GM21786 (cell line): ENCODE measurements at regions not wholly inside any gene's neighbourhood (a gene's known extent, or its start where the extent isn't known, plus 50 kb on each side); places are given as distances from the start of the nearest gene placed in this dataset.
"Not testable (repeated sequence)": the region's sequence is repeated elsewhere in the genome, so short reads cannot be mapped to it uniquely, and the experiment has no call there.

Experiments
- ATAC-seq: cut with Tn5 transposase; IDR thresholded peaks from one replicate; pipeline ENCODE4 v1.9.1; 2021; ENCODE audit not compliant: unreplicated experiment

GRCh38 chr4:179607003-179607402 is 2164.8 kb upstream of the AGA start:
- ATAC-seq: no peak

GRCh38 chr4:179615704-179616103 is 2173.5 kb upstream of the AGA start:
- ATAC-seq: no peak

- no peak for ATAC-seq
These were observed 2176.7 kb upstream of the AGA start for GRCh38 chr4:179618966-179619365.

GRCh38 chr4:179624768-179625181 is 2182.5 kb upstream of the AGA start:
- ATAC-seq: no peak

GRCh38 chr4:179625406-179625805 is 2183.2 kb upstream of the AGA start:
- no peak for ATAC-seq

- ATAC-seq: no peak
These were observed 2184.4 kb upstream of the AGA start for GRCh38 chr4:179626687-179627086.

GRCh38 chr4:179631321-179631720 is 2189.1 kb upstream of the AGA start:
- ATAC-seq: no peak

GRCh38 chr4:179634862-179635261 is 2192.6 kb upstream of the AGA start:
- ATAC-seq: no peak

- ATAC-seq: no peak
These were observed 2220.3 kb upstream of the AGA start for GRCh38 chr4:179662522-179662921.

GRCh38 chr4:179663641-179664429 is 2221.6 kb upstream of the AGA start:
- ATAC-seq: no peak

GRCh38 chr4:179664430-179665027 is 2222.3 kb upstream of the AGA start:
- peak; percentile 64 for ATAC-seq

GRCh38 chr4:179666226-179666625 is 2224.0 kb upstream of the AGA start:
- no peak for ATAC-seq

GRCh38 chr4:179671609-179672008 is 2229.4 kb upstream of the AGA start:
- no peak for ATAC-seq

- ATAC-seq: no peak
These were observed 2236.0 kb upstream of the AGA start for GRCh38 chr4:179678093-179678814.

GRCh38 chr4:179683661-179684060 is 2241.4 kb upstream of the AGA start:
- ATAC-seq: not testable (repeated sequence)

GRCh38 chr4:179692222-179692621 is 2250.0 kb upstream of the AGA start:
- ATAC-seq: no peak

GRCh38 chr4:179695175-179695574 is 2252.9 kb upstream of the AGA start:
- no peak for ATAC-seq

- ATAC-seq: no peak
These were observed 2256.1 kb upstream of the AGA start for GRCh38 chr4:179698321-179698720.

GRCh38 chr4:179709961-179710624 is 2267.9 kb upstream of the AGA start:
- ATAC-seq: no peak

- no peak for ATAC-seq
These were observed 2277.7 kb upstream of the AGA start for GRCh38 chr4:179719766-179720450.

- ATAC-seq: not testable (repeated sequence)
These were observed 2284.3 kb upstream of the AGA start for GRCh38 chr4:179726491-179726890.
